ENCODE measurements at regions not wholly inside any gene's neighbourhood (a gene's known extent, or its start where the extent isn't known, plus 50 kb on each side); places are given as distances from the start of the nearest gene placed in this dataset.
"Not testable (repeated sequence)": the region's sequence is repeated elsewhere in the genome, so short reads cannot be mapped to it uniquely, and the experiment has no call there.

DNA sequence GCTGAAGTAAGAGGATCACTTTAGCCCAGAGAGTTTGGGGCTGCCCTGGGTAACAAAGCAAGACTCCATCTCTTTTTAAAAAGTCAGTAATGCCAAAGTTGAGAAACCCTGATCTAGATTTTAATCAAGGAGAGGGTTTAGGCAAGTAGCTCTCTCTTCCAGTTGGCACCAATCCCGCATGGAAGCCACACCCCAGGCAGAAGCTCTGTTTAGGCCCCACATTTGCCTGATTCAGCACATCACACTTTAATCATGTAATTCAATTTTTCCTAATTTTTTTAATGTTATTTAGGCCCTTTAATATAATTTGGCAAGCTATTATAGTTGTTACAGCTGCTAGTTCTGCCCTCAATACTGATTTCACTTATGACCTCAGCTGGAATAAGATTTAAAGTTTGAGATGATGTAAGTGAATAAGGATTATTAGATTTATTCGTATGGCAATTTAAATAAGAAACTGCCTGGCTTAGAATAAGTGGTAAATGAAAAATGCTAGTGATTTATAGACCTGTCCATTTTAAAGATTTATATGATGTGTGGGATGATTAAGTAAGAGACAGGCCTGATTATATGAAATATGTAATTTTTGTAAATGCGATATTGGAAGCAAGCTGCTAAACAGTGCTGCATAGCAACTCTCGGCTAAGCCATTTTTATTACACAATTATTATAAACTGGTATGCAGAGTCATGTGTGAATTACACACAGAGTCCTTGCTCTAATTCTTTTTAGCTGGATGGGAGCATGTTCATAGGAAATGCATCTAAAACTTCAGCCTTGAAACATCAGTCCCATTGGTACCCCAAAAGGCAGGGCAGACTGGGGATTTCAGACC lies 80.2 kb upstream of the NFE2L3 start:
- H3K27me3 Mint-ChIP-seq = peaks cover 16% of the 10 kb centered on the region
- no peaks in the 10 kb centered on the region for H3K9me3 Mint-ChIP-seq
- H3K27ac Mint-ChIP-seq = no peak overlapping the region
- H3K4me1 Mint-ChIP-seq = no peaks in the 10 kb centered on the region
- no peak for ATAC-seq
- H3K36me3 Mint-ChIP-seq = no peaks in the 10 kb centered on the region
- no peak overlapping the region for H3K4me3 Mint-ChIP-seq

- ATAC-seq = no peak
- Mint-ChIP-seq H3K36me3 (no peaks in the 10 kb centered on the region), H3K27me3 (peaks cover 16% of the 10 kb centered on the region), H3K4me1 (no peaks in the 10 kb centered on the region), H3K27ac (no peak overlapping the region), H3K4me3 (no peak overlapping the region), H3K9me3 (no peaks in the 10 kb centered on the region)
Observed at GRCh38 chr7:26073041-26073440, 79.0 kb upstream of the NFE2L3 start.

DNA sequence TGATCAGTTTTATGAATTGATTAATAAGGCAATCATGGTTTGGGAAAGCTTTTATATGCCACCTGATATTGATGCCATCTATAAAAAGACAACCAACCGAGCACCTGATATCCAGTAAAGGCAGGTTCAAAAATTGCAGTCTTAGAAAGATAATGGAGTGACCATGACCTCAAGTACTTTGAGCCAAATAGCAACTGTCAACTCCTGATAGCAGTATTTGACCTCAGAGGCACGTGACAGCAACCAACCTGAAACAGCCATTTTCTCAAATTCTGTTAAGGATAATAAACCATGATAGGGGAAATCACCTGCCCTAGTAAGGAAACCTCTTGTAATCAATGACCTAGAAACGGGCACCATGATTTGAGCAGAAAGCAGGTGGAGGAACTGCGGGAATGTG lies 77.1 kb upstream of the NFE2L3 start:
- H3K27ac Mint-ChIP-seq = no peak overlapping the region
- peaks cover 16% of the 10 kb centered on the region for H3K27me3 Mint-ChIP-seq
- no peak for ATAC-seq
- no peaks in the 10 kb centered on the region for H3K4me1 Mint-ChIP-seq
- no peaks in the 10 kb centered on the region for H3K9me3 Mint-ChIP-seq
- H3K36me3 Mint-ChIP-seq = no peaks in the 10 kb centered on the region
- no peak overlapping the region for H3K4me3 Mint-ChIP-seq

DNA sequence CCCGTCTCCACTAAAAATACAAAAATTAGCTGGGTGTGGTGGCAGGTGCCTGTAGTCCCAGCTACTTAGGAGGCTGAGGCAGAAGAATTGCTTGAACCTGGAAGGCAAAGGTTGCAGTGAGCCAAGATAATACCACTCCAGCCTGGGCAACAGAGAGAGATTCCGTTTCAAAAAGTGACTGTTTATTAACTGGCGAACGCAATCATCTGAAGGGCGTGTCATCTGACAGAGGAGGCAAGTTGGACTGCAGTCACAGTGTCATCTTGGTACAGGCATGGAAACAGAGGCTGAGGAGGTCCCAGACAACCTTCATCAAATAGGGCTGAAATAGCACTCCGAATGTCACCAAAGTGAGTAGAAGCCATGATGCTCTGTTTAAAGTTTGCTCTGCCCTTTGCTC lies 75.3 kb upstream of the NFE2L3 start:
- Mint-ChIP-seq H3K36me3 (no peaks in the 10 kb centered on the region), H3K27me3 (peaks cover 24% of the 10 kb centered on the region), H3K4me3 (no peak overlapping the region), H3K9me3 (no peaks in the 10 kb centered on the region), H3K27ac (no peak overlapping the region), H3K4me1 (no peaks in the 10 kb centered on the region)
- ATAC-seq = no peak

GRCh38 chr7:26078437-26079336 lies 73.3 kb upstream of the NFE2L3 start:
- H3K4me3 Mint-ChIP-seq = no peak overlapping the region
- peaks cover 10% of the 10 kb centered on the region for H3K27me3 Mint-ChIP-seq
- H3K4me1 Mint-ChIP-seq = no peaks in the 10 kb centered on the region
- H3K9me3 Mint-ChIP-seq = no peaks in the 10 kb centered on the region
- no peaks in the 10 kb centered on the region for H3K36me3 Mint-ChIP-seq
- peak; percentile 96 for ATAC-seq
- H3K27ac Mint-ChIP-seq = no peak overlapping the region

DNA sequence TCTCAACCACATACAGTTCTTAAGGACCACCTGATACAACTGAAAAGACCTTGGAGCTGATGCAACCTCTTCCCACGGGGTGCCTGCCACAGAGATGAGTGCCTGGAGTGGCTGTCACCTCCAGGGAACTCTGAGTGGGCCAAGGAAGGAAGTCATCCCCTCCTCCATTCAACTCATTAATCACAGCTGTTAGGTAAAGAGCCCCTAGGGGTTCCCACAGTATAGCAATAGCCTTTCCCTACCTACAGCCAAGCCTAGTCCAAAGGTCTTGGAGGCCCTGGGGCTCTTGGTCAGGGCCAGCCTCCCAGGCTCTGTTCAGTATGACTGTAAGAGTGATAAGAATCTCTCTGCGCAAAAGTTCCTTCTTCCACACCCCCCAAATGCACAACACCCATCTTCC lies 70.4 kb upstream of the NFE2L3 start:
- no peaks in the 10 kb centered on the region for H3K9me3 Mint-ChIP-seq
- no peak for ATAC-seq
- H3K4me1 Mint-ChIP-seq = no peaks in the 10 kb centered on the region
- no peak overlapping the region for H3K27ac Mint-ChIP-seq
- H3K36me3 Mint-ChIP-seq = no peaks in the 10 kb centered on the region
- H3K27me3 Mint-ChIP-seq = peaks cover 10% of the 10 kb centered on the region
- H3K4me3 Mint-ChIP-seq = no peak overlapping the region

DNA sequence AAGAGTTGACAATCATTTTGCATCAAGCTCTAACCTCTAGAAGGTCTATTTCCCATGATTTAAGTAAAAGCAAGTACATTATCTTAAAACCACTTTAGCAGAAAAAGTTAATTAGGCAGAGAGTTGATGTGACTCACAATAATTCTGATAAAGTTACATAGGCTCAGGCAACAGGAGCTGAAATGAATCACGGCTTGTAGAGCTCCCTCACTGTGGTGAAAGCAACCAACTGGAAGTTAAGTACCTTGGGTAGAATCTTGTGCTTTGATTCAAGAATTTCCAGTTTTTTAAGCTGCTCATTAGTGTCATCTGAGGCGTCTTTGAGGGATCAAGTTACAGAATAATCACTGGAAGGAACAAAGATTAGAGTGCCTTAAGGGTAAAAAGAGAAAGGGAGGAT lies 68.9 kb upstream of the NFE2L3 start:
- H3K4me3 Mint-ChIP-seq = no peak overlapping the region
- H3K9me3 Mint-ChIP-seq = no peaks in the 10 kb centered on the region
- no peaks in the 10 kb centered on the region for H3K4me1 Mint-ChIP-seq
- no peak for ATAC-seq
- H3K27me3 Mint-ChIP-seq = peaks cover 10% of the 10 kb centered on the region
- no peaks in the 10 kb centered on the region for H3K36me3 Mint-ChIP-seq
- no peak overlapping the region for H3K27ac Mint-ChIP-seq

DNA sequence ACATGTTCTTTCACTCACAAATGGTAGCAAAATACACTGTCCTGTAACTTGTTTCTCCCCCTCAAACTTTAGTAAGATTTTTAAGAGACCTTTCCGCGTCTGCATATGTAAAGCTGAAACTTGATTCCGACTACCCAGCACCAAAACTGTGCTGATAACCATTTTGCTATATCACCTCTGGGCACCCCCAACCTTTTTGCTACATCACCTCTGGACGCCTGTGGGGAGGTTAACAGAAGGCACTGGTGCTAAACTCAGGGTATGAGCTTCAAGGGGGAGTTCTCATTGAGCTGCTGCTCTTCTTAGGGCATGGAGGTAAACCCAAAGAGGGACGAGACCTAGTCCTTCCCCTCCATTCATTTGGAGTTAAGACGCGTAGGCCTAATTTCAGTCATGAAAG lies 67.6 kb upstream of the NFE2L3 start:
- no peak for ATAC-seq
- Mint-ChIP-seq H3K27ac (no peak overlapping the region), H3K4me1 (peaks cover 9% of the 10 kb centered on the region)

DNA sequence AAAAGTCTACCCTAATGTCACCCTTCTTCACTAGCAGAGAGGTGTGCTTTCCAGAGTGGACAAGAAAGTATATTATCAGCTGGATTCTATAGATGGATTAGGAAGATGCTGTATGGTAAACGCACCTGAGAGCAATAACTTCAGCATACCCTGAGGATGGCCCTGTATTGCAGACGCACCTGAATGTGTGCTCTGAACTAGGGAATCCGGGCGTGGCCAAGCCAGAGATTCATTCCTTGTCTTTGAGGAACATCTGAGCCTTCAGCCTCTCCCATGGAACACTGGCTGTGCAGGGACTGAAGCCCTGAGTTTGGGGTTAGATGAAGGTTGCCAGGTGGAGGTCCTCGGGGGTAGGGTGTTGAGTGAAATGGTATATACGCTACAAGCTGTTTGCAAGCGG lies 66.2 kb upstream of the NFE2L3 start:
- Mint-ChIP-seq H3K36me3 (no peaks in the 10 kb centered on the region), H3K4me1 (peaks cover 15% of the 10 kb centered on the region), H3K27ac (no peak overlapping the region), H3K9me3 (peaks cover 5% of the 10 kb centered on the region), H3K27me3 (peaks cover 1% of the 10 kb centered on the region), H3K4me3 (no peak overlapping the region)
- no peak for ATAC-seq

More for the DNA sequence above, 67.6 kb upstream of the NFE2L3 start:
- H3K4me3 Mint-ChIP-seq = no peak overlapping the region
- H3K36me3 Mint-ChIP-seq = no peaks in the 10 kb centered on the region
- H3K27me3 Mint-ChIP-seq = peaks cover 10% of the 10 kb centered on the region
- peaks cover 5% of the 10 kb centered on the region for H3K9me3 Mint-ChIP-seq

- no peaks in the 10 kb centered on the region for H3K36me3 Mint-ChIP-seq
- no peak overlapping the region for H3K4me3 Mint-ChIP-seq
- ATAC-seq = no peak
- no peaks in the 10 kb centered on the region for H3K27me3 Mint-ChIP-seq
- H3K27ac Mint-ChIP-seq = no peak overlapping the region
- H3K9me3 Mint-ChIP-seq = peaks cover 5% of the 10 kb centered on the region
- H3K4me1 Mint-ChIP-seq = peaks cover 27% of the 10 kb centered on the region
Observed at GRCh38 chr7:26087321-26088091, 64.5 kb upstream of the NFE2L3 start.

DNA sequence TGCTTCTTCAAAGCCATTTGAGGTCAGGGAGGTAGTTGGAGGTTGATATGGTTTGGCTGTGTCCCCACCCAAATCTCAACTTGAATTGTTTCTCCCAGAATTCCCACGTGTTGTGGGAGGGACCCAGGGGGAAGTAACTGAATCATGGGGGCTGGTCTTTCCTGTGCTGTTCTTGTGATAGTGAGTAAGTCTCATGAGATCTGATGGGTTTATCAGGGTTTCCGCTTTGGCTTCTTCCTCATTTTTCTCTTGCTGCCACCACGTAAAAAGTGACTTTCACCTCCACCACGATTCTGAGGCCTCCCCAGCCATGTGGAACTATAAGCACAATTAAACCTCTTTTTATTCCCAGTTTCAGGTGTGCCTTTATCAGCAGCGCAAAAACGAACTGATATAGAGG lies 62.5 kb upstream of the NFE2L3 start:
- Mint-ChIP-seq H3K27ac (peak overlapping the region; percentile 53), H3K4me1 (peaks cover 27% of the 10 kb centered on the region)
- not testable (repeated sequence) for H3K27me3 Mint-ChIP-seq, H3K4me3 Mint-ChIP-seq, H3K9me3 Mint-ChIP-seq, ATAC-seq, H3K36me3 Mint-ChIP-seq

GRCh38 chr7:26090927-26091519 lies 61.0 kb upstream of the NFE2L3 start:
- Mint-ChIP-seq H3K4me3 (peak overlapping the region; percentile 5), H3K4me1 (peaks cover 27% of the 10 kb centered on the region), H3K27me3 (no peaks in the 10 kb centered on the region), H3K27ac (peak overlapping the region; percentile 55), H3K9me3 (peaks cover 5% of the 10 kb centered on the region), H3K36me3 (no peaks in the 10 kb centered on the region)
- ATAC-seq = no peak

DNA sequence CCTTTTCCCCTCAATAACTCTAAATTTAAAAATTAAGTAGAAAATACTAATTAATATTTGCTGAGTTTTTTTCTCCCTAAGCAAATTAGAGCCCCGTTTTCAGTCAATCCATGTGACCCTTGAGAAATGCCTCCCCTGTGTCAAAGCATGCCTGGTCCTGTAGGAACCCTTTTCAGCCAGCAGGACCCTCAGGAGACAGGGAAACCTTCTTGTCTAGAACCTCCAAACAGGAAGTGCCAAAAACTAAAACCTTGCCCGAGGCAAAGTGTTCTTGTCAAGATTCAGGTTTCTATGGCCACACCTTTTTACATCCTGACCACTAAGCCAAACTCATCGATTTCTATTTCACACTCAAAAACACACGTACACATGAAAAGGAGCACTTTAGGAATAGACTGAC lies 60.1 kb upstream of the NFE2L3 start:
- Mint-ChIP-seq H3K9me3 (peaks cover 5% of the 10 kb centered on the region), H3K27me3 (no peaks in the 10 kb centered on the region), H3K27ac (no peak overlapping the region), H3K4me3 (no peak overlapping the region), H3K36me3 (no peaks in the 10 kb centered on the region), H3K4me1 (peaks cover 27% of the 10 kb centered on the region)
- no peak for ATAC-seq

DNA sequence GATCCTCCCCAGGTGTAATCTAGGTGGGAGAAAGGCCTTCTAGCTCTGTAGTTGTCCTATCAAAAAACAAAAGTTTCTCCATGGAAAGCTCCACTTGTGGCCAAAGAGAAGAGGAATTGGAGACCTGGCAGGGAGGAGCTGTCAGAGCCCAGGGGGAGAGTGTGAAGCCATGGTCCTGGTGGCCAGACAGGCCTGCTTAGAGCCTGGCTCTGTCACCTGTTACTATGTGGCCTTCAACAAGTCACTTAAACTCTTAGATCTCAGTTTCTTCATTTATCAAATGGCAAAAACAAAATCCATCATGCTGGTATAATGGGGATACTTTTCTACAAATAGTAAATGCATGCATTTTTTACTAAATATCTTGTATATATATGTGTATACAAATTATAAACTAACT lies 59.0 kb upstream of the NFE2L3 start:
- H3K9me3 Mint-ChIP-seq = peaks cover 5% of the 10 kb centered on the region
- no peaks in the 10 kb centered on the region for H3K27me3 Mint-ChIP-seq
- H3K36me3 Mint-ChIP-seq = no peaks in the 10 kb centered on the region
- peaks cover 36% of the 10 kb centered on the region for H3K4me1 Mint-ChIP-seq
- H3K4me3 Mint-ChIP-seq = no peak overlapping the region
- no peak overlapping the region for H3K27ac Mint-ChIP-seq
- ATAC-seq = no peak

DNA sequence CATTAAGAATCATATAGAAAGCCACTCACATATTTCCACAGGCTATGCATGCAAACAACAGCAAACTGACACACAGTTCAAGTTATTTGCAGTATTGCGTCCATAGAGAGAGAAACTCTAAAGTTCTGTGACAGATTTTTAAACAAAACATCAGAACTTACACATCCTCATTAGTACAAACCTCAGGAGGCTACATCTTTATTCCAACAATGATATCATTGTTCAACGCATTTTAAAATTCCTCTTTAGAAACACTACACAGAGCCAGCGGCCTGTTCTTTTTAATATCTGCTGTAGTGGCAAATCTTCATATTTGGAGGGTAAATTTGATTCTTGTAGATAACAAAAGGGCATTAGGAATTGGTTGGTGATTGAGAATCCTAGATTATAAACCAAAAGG lies 55.9 kb upstream of the NFE2L3 start:
- Mint-ChIP-seq H3K4me3 (no peak overlapping the region), H3K27ac (no peak overlapping the region), H3K36me3 (no peaks in the 10 kb centered on the region), H3K9me3 (no peaks in the 10 kb centered on the region), H3K27me3 (no peaks in the 10 kb centered on the region), H3K4me1 (peaks cover 25% of the 10 kb centered on the region)
- no peak for ATAC-seq
